ENCODE measurements at regions not wholly inside any gene's neighbourhood (a gene's known extent, or its start where the extent isn't known, plus 50 kb on each side); places are given as distances from the start of the nearest gene placed in this dataset.

DNA sequence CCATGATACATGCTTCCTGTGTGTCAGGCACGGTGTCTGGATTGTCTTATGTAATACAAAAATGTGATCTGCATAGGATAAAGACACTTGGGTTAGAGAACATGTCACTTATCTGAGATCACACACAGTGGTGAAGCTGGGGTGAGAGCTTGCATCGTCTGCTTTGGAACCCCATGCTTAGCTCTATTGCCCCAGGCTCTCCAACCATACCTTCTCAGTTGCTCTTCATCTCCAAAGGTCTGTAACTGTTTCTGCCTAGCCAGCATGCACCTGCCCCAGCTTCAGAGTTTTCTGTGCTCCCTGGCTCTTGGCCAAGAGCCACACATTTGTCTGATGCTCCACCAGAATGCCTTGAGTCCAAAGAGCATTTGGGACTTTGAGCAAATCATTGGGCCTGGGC, 93.9 kb upstream of the COG2 start:
- no peak for TF ChIP-seq SIN3A (IDR thresholded peaks at IDR 0.05; ENCODE audit: borderline replicate concordance, insufficient read depth, low read length)
- TF ChIP-seq, protein P1, sequence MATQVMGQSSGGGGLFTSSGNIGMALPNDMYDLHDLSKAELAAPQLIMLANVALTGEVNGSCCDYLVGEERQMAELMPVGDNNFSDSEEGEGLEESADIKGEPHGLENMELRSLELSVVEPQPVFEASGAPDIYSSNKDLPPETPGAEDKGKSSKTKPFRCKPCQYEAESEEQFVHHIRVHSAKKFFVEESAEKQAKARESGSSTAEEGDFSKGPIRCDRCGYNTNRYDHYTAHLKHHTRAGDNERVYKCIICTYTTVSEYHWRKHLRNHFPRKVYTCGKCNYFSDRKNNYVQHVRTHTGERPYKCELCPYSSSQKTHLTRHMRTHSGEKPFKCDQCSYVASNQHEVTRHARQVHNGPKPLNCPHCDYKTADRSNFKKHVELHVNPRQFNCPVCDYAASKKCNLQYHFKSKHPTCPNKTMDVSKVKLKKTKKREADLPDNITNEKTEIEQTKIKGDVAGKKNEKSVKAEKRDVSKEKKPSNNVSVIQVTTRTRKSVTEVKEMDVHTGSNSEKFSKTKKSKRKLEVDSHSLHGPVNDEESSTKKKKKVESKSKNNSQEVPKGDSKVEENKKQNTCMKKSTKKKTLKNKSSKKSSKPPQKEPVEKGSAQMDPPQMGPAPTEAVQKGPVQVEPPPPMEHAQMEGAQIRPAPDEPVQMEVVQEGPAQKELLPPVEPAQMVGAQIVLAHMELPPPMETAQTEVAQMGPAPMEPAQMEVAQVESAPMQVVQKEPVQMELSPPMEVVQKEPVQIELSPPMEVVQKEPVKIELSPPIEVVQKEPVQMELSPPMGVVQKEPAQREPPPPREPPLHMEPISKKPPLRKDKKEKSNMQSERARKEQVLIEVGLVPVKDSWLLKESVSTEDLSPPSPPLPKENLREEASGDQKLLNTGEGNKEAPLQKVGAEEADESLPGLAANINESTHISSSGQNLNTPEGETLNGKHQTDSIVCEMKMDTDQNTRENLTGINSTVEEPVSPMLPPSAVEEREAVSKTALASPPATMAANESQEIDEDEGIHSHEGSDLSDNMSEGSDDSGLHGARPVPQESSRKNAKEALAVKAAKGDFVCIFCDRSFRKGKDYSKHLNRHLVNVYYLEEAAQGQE (IDR thresholded peaks at IDR 0.05; ENCODE audit: insufficient read depth in 1 of 2, low read depth in 2 of 2, low read length in 2 of 2), result no peak
- no peak for TF ChIP-seq TAF1 (IDR thresholded peaks at IDR 0.05; ENCODE audit: borderline replicate concordance, insufficient read depth, low read length)
